Renal cortical epithelial cell (primary cell): ENCODE measurements at regions not wholly inside any gene's neighbourhood (a gene's known extent, or its start where the extent isn't known, plus 50 kb on each side); places are given as distances from the start of the nearest gene placed in this dataset.
A peak's percentile ranks its signal among the peaks of the same experiment; 100 is the strongest.
"Not testable (repeated sequence)": the region's sequence is repeated elsewhere in the genome, so short reads cannot be mapped to it uniquely, and the experiment has no call there.

Source experiments
- DNase-seq: peaks from one replicate; pipeline ENCODE4 v3.0.0-alpha.2; 2011; ENCODE audit warnings: low read depth

- no peak for DNase-seq
These were observed 108.8 kb downstream of the EFHB start for GRCh38 chr3:19825193-19825592.

- DNase-seq, result no peak
These were observed 111.2 kb downstream of the EFHB start for GRCh38 chr3:19822805-19823204.

- DNase-seq, result peak; percentile 3
These were observed 117.4 kb downstream of the EFHB start for GRCh38 chr3:19816631-19817030.

- DNase-seq, result no peak
These were observed 118.2 kb downstream of the EFHB start for GRCh38 chr3:19815805-19816204.

GRCh38 chr3:19813743-19814142 lies 120.3 kb downstream of the EFHB start:
- not testable (repeated sequence) for DNase-seq

- no peak for DNase-seq
These were observed 122.3 kb downstream of the EFHB start for GRCh38 chr3:19811689-19812088.

- no peak for DNase-seq
These were observed 125.2 kb downstream of the EFHB start for GRCh38 chr3:19808834-19809233.

GRCh38 chr3:19799887-19800286 lies 134.1 kb downstream of the EFHB start:
- no peak for DNase-seq

GRCh38 chr3:19799115-19799514 lies 134.9 kb downstream of the EFHB start:
- no peak for DNase-seq

- no peak for DNase-seq
These were observed 135.7 kb downstream of the EFHB start for GRCh38 chr3:19798324-19798723.

- DNase-seq, result no peak
These were observed 141.6 kb downstream of the EFHB start for GRCh38 chr3:19792388-19792787.

- peak; percentile 1 for DNase-seq
These were observed 158.3 kb downstream of the EFHB start for GRCh38 chr3:19775765-19776164.

GRCh38 chr3:19769694-19770093 lies 164.3 kb downstream of the EFHB start:
- no peak for DNase-seq

- DNase-seq, result no peak
These were observed 168.1 kb downstream of the EFHB start for GRCh38 chr3:19765954-19766353.

- peak; percentile 73 for DNase-seq
These were observed 176.2 kb downstream of the EFHB start for GRCh38 chr3:19757773-19758172.

- DNase-seq, result no peak
These were observed 184.5 kb downstream of the EFHB start for GRCh38 chr3:19749448-19750017.

- DNase-seq, result no peak
These were observed 185.1 kb downstream of the EFHB start for GRCh38 chr3:19748782-19749447.

- DNase-seq, result no peak
These were observed 190.0 kb downstream of the EFHB start for GRCh38 chr3:19744047-19744446.

GRCh38 chr3:19742935-19743334 lies 191.1 kb downstream of the EFHB start:
- DNase-seq, result peak; percentile 8

- DNase-seq, result no peak
These were observed 194.5 kb downstream of the EFHB start for GRCh38 chr3:19739504-19739903.

GRCh38 chr3:19738846-19739245 lies 195.2 kb downstream of the EFHB start:
- no peak for DNase-seq

GRCh38 chr3:19735111-19735510 lies 198.9 kb downstream of the EFHB start:
- peak; percentile 25 for DNase-seq

- no peak for DNase-seq
These were observed 199.6 kb downstream of the EFHB start for GRCh38 chr3:19734453-19734852.

GRCh38 chr3:19725000-19725399 lies 209.0 kb downstream of the EFHB start:
- DNase-seq, result no peak
